HepG2 (cell line): ENCODE measurements at regions not wholly inside any gene's neighbourhood (a gene's known extent, or its start where the extent isn't known, plus 50 kb on each side); places are given as distances from the start of the nearest gene placed in this dataset.

Experiments used
- HOXA5 ChIP-seq: sonication (generic); formaldehyde crosslinking; IDR thresholded peaks from 2 replicates; pipeline ENCODE4 v1.4.0; 2020; ENCODE audit warnings: missing genetic modification reagents
- ZNF747 ChIP-seq: sonication (generic); formaldehyde crosslinking; IDR thresholded peaks from 2 replicates; pipeline ENCODE4 v1.8.1; 2023; ENCODE audit warnings: missing genetic modification reagents, mild to moderate bottlenecking, borderline replicate concordance

DNA sequence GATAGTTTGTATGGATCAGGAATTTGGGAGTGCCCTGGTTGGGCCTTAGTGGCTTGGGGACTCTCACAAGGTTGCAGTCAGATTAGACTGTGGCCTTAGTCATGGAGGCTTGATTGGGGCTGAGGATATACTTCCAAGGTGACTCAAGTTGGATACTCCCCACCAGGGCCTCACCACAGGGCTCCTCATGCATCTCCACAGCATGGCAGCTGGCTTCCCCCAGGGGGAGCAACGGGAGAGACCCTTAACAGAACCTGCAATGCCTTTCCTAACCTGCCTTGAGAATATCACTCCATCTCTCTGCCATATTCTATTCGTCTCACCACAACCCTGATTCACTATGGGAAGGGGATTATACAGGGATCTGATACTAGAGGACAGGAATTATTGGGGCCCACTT lies 161.9 kb downstream of the RELL1 start:
- TF ChIP-seq ZNF747 (CRISPR knock-in tag): no peak
- TF ChIP-seq HOXA5 (CRISPR knock-in tag): no peak
